ENCODE measurements at regions not wholly inside any gene's neighbourhood (a gene's known extent, or its start where the extent isn't known, plus 50 kb on each side); places are given as distances from the start of the nearest gene placed in this dataset.
"Not testable (repeated sequence)": the region's sequence is repeated elsewhere in the genome, so short reads cannot be mapped to it uniquely, and the experiment has no call there.

- Mint-ChIP-seq H3K27me3 (ENCODE audit: low read depth in 3 of 3) (peaks cover 2 to 3% (median 2%) of the 10 kb centered on the region in 3 donors), H3K36me3 (no peaks in the 10 kb centered on the region), H3K9me3 (peaks cover 0 to 3% (median 0%) of the 10 kb centered on the region in 6 donors), H3K4me1 (no peaks in the 10 kb centered on the region), H3K27ac (no peak overlapping the region), H3K4me3 (no peak overlapping the region)
- DNase-seq, result no peak
Observed at GRCh38 chr14:49310298-49310697, 275.9 kb downstream of the RPS29 start.

- Mint-ChIP-seq H3K27ac (no peak overlapping the region), H3K4me1 (no peaks in the 10 kb centered on the region), H3K4me3 (no peak overlapping the region), H3K9me3 (peaks cover 0 to 3% (median 0%) of the 10 kb centered on the region in 6 donors), H3K36me3 (no peaks in the 10 kb centered on the region), H3K27me3 (ENCODE audit: low read depth in 3 of 3) (peaks cover 0 to 2% (median 2%) of the 10 kb centered on the region in 3 donors)
- no peak for DNase-seq
Observed at GRCh38 chr14:49306152-49306751, 279.9 kb downstream of the RPS29 start.

- H3K4me3 Mint-ChIP-seq, result no peak overlapping the region
- no peaks in the 10 kb centered on the region for H3K4me1 Mint-ChIP-seq
- DNase-seq, result no peak
- H3K9me3 Mint-ChIP-seq, result no peaks in the 10 kb centered on the region
- H3K27ac Mint-ChIP-seq, result no peak overlapping the region
- no peaks in the 10 kb centered on the region for H3K36me3 Mint-ChIP-seq
- peaks cover 0 to 2% (median 2%) of the 10 kb centered on the region in 3 donors for H3K27me3 Mint-ChIP-seq (ENCODE audit: low read depth in 3 of 3)
Observed at GRCh38 chr14:49303946-49304516, 282.1 kb downstream of the RPS29 start.

- H3K36me3 Mint-ChIP-seq, result no peaks in the 10 kb centered on the region
- no peak overlapping the region for H3K27ac Mint-ChIP-seq
- no peaks in the 10 kb centered on the region for H3K4me1 Mint-ChIP-seq
- peaks cover 0 to 4% (median 2%) of the 10 kb centered on the region in 3 donors for H3K27me3 Mint-ChIP-seq (ENCODE audit: low read depth in 3 of 3)
- peaks cover 0 to 5% (median 0%) of the 10 kb centered on the region in 6 donors for H3K9me3 Mint-ChIP-seq
- no peak for DNase-seq
- H3K4me3 Mint-ChIP-seq, result no peak overlapping the region
Observed at GRCh38 chr14:49297102-49297501, 289.1 kb downstream of the RPS29 start.

- H3K27me3 Mint-ChIP-seq (ENCODE audit: low read depth in 3 of 3), result peaks cover 0 to 4% (median 0%) of the 10 kb centered on the region in 3 donors
- no peak for DNase-seq
- H3K36me3 Mint-ChIP-seq, result no peaks in the 10 kb centered on the region
- no peaks in the 10 kb centered on the region for H3K4me1 Mint-ChIP-seq
- H3K9me3 Mint-ChIP-seq, result peaks cover 0 to 5% (median 0%) of the 10 kb centered on the region in 6 donors
- no peak overlapping the region for H3K4me3 Mint-ChIP-seq
- H3K27ac Mint-ChIP-seq, result no peak overlapping the region
Observed at GRCh38 chr14:49294621-49295148, 291.5 kb downstream of the RPS29 start.

- Mint-ChIP-seq H3K4me3 (no peak overlapping the region), H3K27me3 (ENCODE audit: low read depth in 3 of 3) (peaks cover 0 to 7% (median 0%) of the 10 kb centered on the region in 3 donors)
Observed at GRCh38 chr14:49287004-49287403, 299.2 kb downstream of the RPS29 start.

GRCh38 chr14:49286257-49286983 is 299.8 kb downstream of the RPS29 start:
- H3K4me1 Mint-ChIP-seq, result no peaks in the 10 kb centered on the region
- no peak for DNase-seq
- H3K9me3 Mint-ChIP-seq, result no peaks in the 10 kb centered on the region
- no peak overlapping the region for H3K4me3 Mint-ChIP-seq
- H3K27ac Mint-ChIP-seq, result no peak overlapping the region
- H3K36me3 Mint-ChIP-seq, result no peaks in the 10 kb centered on the region
- H3K27me3 Mint-ChIP-seq (ENCODE audit: low read depth in 3 of 3), result peaks cover 0 to 7% (median 0%) of the 10 kb centered on the region in 3 donors

More at GRCh38 chr14:49287004-49287403, 299.2 kb downstream of the RPS29 start:
- no peaks in the 10 kb centered on the region for H3K4me1 Mint-ChIP-seq
- H3K36me3 Mint-ChIP-seq, result no peaks in the 10 kb centered on the region
- DNase-seq, result no peak
- H3K9me3 Mint-ChIP-seq, result no peaks in the 10 kb centered on the region
- H3K27ac Mint-ChIP-seq, result no peak overlapping the region

GRCh38 chr14:49280566-49280965 is 305.6 kb downstream of the RPS29 start:
- Mint-ChIP-seq H3K4me3 (no peak overlapping the region), H3K4me1 (no peaks in the 10 kb centered on the region), H3K36me3 (no peaks in the 10 kb centered on the region), H3K27me3 (ENCODE audit: low read depth in 3 of 3) (peaks cover 0 to 4% (median 0%) of the 10 kb centered on the region in 3 donors), H3K27ac (no peak overlapping the region), H3K9me3 (peaks cover 0 to 2% (median 0%) of the 10 kb centered on the region in 6 donors)
- no peak for DNase-seq

GRCh38 chr14:49250517-49250916 is 335.7 kb downstream of the RPS29 start:
- no peak overlapping the region for H3K4me3 Mint-ChIP-seq
- H3K36me3 Mint-ChIP-seq, result no peaks in the 10 kb centered on the region
- peaks cover 0 to 3% (median 0%) of the 10 kb centered on the region in 3 donors for H3K27me3 Mint-ChIP-seq (ENCODE audit: low read depth in 3 of 3)
- H3K27ac Mint-ChIP-seq, result no peak overlapping the region
- no peaks in the 10 kb centered on the region for H3K4me1 Mint-ChIP-seq
- peaks cover 0 to 7% (median 2%) of the 10 kb centered on the region in 6 donors for H3K9me3 Mint-ChIP-seq
- DNase-seq, result no peak

- Mint-ChIP-seq H3K27me3 (ENCODE audit: low read depth in 3 of 3) (peaks cover 0 to 3% (median 0%) of the 10 kb centered on the region in 3 donors), H3K27ac (no peak overlapping the region), H3K4me1 (no peaks in the 10 kb centered on the region), H3K9me3 (peaks cover 0 to 7% (median 4%) of the 10 kb centered on the region in 6 donors), H3K36me3 (no peaks in the 10 kb centered on the region), H3K4me3 (no peak overlapping the region)
- DNase-seq, result no peak
Observed at GRCh38 chr14:49250109-49250508, 336.1 kb downstream of the RPS29 start.

GRCh38 chr14:49249022-49249421 is 337.2 kb downstream of the RPS29 start:
- Mint-ChIP-seq H3K27me3 (ENCODE audit: low read depth in 3 of 3) (peaks cover 0 to 3% (median 0%) of the 10 kb centered on the region in 3 donors), H3K4me3 (no peak overlapping the region)

GRCh38 chr14:49243777-49244176 is 342.4 kb downstream of the RPS29 start:
- not testable (repeated sequence) for H3K36me3 Mint-ChIP-seq; H3K27ac Mint-ChIP-seq; H3K27me3 Mint-ChIP-seq (ENCODE audit: low read depth in 3 of 3); DNase-seq; H3K4me1 Mint-ChIP-seq; H3K4me3 Mint-ChIP-seq
- peaks cover 0 to 18% (median 8%) of the 10 kb centered on the region in 6 donors for H3K9me3 Mint-ChIP-seq

More at GRCh38 chr14:49249022-49249421, 337.2 kb downstream of the RPS29 start:
- DNase-seq, result no peak
- Mint-ChIP-seq H3K27ac (no peak overlapping the region), H3K36me3 (no peaks in the 10 kb centered on the region), H3K4me1 (no peaks in the 10 kb centered on the region), H3K9me3 (peaks cover 0 to 7% (median 5%) of the 10 kb centered on the region in 6 donors)

- peaks cover 0 to 36% (median 16%) of the 10 kb centered on the region in 6 donors for H3K9me3 Mint-ChIP-seq
- H3K4me1 Mint-ChIP-seq, result no peaks in the 10 kb centered on the region
- no peak for DNase-seq
- no peak overlapping the region for H3K4me3 Mint-ChIP-seq
- peaks cover 0 to 4% (median 2%) of the 10 kb centered on the region in 3 donors for H3K27me3 Mint-ChIP-seq (ENCODE audit: low read depth in 3 of 3)
- no peak overlapping the region for H3K27ac Mint-ChIP-seq
- H3K36me3 Mint-ChIP-seq, result peaks cover 0 to 5% (median 5%) of the 10 kb centered on the region in 3 donors
Observed at GRCh38 chr14:49240383-49240782, 345.8 kb downstream of the RPS29 start.

GRCh38 chr14:49228552-49228951 is 357.6 kb downstream of the RPS29 start:
- DNase-seq, result no peak
- no peak overlapping the region for H3K27ac Mint-ChIP-seq
- H3K9me3 Mint-ChIP-seq, result peaks cover 0 to 2% (median 0%) of the 10 kb centered on the region in 6 donors
- no peaks in the 10 kb centered on the region for H3K27me3 Mint-ChIP-seq (ENCODE audit: low read depth in 3 of 3)
- H3K4me1 Mint-ChIP-seq, result no peaks in the 10 kb centered on the region
- no peak overlapping the region for H3K4me3 Mint-ChIP-seq
- no peaks in the 10 kb centered on the region for H3K36me3 Mint-ChIP-seq
